Activated naive CD4-positive, alpha-beta T cell treated with anti-CD3 and anti-CD28 coated beads, Interleukin-2, amount 10 ng/mL, durations not matched to agents 7 days and 5 days (primary cell): ENCODE measurements at regions not wholly inside any gene's neighbourhood (a gene's known extent, or its start where the extent isn't known, plus 50 kb on each side); places are given as distances from the start of the nearest gene placed in this dataset.
"Not testable (repeated sequence)": the region's sequence is repeated elsewhere in the genome, so short reads cannot be mapped to it uniquely, and the experiment has no call there.

Experiments used
- CTCF ChIA-PET: fragments of 350-600 bp; sonication (Branson Sonifier 250); formaldehyde crosslinking; loops from one replicate; lab custom pipeline; 2021; ENCODE audit warnings: antibody characterized with exemption; lab: Charles Lee
- DNase-seq: peaks from one replicate; pipeline ENCODE4 v3.0.0-alpha.2; 2020
- H3K27ac Mint-ChIP-seq: one replicate; pipeline ENCODE4 v1.8.0; 2021; ENCODE audit warnings: mild to moderate bottlenecking, moderate library complexity, mixed read lengths
- H3K27me3 Mint-ChIP-seq: one replicate; pipeline ENCODE4 v1.8.0; 2021; ENCODE audit warnings: mild to moderate bottlenecking, mixed read lengths
- H3K36me3 Mint-ChIP-seq: one replicate; pipeline ENCODE4 v1.8.0; 2021; ENCODE audit warnings: mixed read lengths
- H3K4me1 Mint-ChIP-seq: one replicate; pipeline ENCODE4 v1.8.0; 2021; ENCODE audit warnings: mixed read lengths
- H3K4me3 Mint-ChIP-seq: one replicate; pipeline ENCODE4 v1.8.0; 2021; ENCODE audit warnings: mild to moderate bottlenecking, moderate library complexity, mixed read lengths
- H3K9me3 Mint-ChIP-seq: one replicate; pipeline ENCODE4 v1.8.0; 2021; ENCODE audit warnings: mixed read lengths

DNA sequence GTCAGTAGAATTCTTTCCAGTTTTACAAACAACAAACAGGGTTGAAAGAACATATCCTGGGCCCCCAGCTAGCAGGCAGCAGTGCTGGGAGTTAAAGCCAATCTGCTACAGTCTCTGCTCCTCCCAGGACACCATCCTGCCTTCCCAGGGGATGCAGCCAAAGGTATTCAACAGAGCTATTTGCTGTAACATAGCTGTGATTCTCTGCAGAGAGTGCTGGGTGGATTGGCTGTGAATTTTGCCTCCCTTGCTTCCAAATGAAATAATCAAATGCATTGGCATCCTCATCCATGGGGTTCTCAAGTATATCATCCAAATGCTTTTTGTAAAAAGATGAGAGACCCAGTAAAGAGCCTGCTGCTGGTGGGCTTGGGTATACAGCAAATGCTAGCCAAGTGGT is 124.3 kb downstream of the NPIPB5 start:
- Mint-ChIP-seq H3K9me3 (no peaks in the 10 kb centered on the region), H3K36me3 (no peaks in the 10 kb centered on the region), H3K27me3 (peaks cover 12% of the 10 kb centered on the region), H3K27ac (no peak overlapping the region), H3K4me3 (no peak overlapping the region), H3K4me1 (no peaks in the 10 kb centered on the region)
- no peak for DNase-seq
- CTCF ChIA-PET, result no interaction called here

DNA sequence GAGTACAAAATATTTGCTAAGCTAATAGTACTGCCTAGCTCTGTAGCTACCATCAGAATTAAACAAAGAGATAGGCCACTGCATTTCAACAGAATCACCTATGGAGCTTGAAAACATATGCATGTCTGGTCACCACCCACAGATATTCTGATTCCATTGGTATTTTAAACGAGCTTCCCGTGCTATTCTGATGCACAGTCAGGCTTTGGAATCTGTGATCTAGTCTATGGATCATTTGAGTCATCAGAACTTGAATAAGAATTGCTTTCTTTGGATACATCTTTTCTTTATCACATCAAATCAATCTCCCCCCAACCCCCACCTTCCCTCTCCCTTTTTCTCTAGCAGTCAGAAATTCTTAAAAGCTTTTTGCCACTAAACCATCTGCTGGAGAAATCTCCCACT is 124.7 kb downstream of the NPIPB5 start:
- Mint-ChIP-seq H3K4me3 (no peak overlapping the region), H3K27me3 (peaks cover 12% of the 10 kb centered on the region), H3K4me1 (no peaks in the 10 kb centered on the region), H3K9me3 (no peaks in the 10 kb centered on the region), H3K27ac (no peak overlapping the region), H3K36me3 (no peaks in the 10 kb centered on the region)
- CTCF ChIA-PET, result no interaction called here
- DNase-seq, result no peak

DNA sequence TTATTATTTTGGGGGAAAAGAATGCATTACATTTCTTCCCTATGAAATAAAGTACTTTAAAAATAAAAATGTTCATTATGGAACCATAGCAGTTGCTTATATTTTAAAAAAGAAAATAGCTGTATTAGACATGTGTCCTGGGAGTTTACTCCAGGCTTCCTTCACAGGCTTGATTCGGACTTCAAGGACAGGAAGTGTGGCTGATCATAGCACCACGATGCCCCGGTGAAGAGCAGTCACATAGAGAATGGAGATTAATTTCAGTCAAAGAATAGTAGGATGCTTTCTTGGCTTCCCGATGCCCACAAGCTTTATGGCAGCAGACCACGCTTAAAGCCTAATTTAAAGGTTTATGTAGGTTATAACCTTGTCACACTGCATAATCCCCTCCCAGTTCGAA is 125.1 kb downstream of the NPIPB5 start:
- no peaks in the 10 kb centered on the region for H3K36me3 Mint-ChIP-seq
- no peak for DNase-seq
- H3K27me3 Mint-ChIP-seq, result peaks cover 12% of the 10 kb centered on the region
- H3K27ac Mint-ChIP-seq, result no peak overlapping the region
- H3K9me3 Mint-ChIP-seq, result no peaks in the 10 kb centered on the region
- H3K4me3 Mint-ChIP-seq, result no peak overlapping the region
- no peaks in the 10 kb centered on the region for H3K4me1 Mint-ChIP-seq
- CTCF ChIA-PET, result no interaction called here

DNA sequence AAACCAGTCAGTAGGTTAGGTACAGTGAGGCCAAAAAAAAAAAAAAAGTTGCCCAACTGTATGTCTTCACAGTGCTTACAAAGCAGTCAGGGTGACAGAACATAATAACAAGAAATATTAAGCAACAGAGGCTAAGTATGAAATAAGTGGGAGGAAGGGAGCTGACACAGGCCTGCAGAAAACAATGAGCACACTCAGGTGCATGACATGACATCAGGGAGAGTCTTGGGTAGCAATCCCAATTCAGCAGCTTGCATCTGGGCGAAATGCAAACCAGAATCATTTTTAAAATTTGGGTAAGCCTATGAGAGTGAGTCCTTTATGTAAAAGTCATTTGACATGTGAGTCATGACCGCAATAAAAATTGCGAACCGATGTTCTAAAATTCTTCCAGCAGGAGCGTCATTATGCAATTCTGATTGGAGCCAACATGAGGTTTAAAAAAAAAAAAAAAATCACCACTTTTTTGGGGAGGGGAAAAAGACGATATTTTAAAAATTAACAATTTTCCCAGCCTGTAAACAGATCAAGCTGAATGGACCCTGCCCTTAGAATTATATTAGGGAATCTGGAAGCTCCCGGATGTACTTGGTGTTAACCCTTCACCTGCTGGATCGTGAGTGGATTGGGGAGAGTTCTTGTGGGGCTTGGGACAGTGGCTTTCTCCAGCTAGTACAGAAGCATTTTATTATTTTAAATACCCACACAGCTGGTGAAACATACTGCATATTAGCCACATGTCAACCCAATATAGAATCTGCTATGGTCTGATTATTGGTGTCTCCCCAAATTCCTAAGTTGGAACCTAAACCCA is 127.9 kb downstream of the NPIPB5 start:
- CTCF ChIA-PET, result interaction anchor here (0.6 kb wide), 1 partner anchor 225 kb away, joined by 5 read pairs; no protein-coding TSS in a partner anchor
- H3K36me3 Mint-ChIP-seq, result no peaks in the 10 kb centered on the region
- H3K4me1 Mint-ChIP-seq, result no peaks in the 10 kb centered on the region
- no peak overlapping the region for H3K4me3 Mint-ChIP-seq
- no peak for DNase-seq
- H3K27me3 Mint-ChIP-seq, result peaks cover 12% of the 10 kb centered on the region
- H3K27ac Mint-ChIP-seq, result no peak overlapping the region
- no peaks in the 10 kb centered on the region for H3K9me3 Mint-ChIP-seq

GRCh38 chr16:22641131-22641628 is 130.5 kb downstream of the NPIPB5 start:
- Mint-ChIP-seq H3K27ac (no peak overlapping the region), H3K27me3 (peaks cover 1% of the 10 kb centered on the region), H3K9me3 (no peaks in the 10 kb centered on the region), H3K36me3 (no peaks in the 10 kb centered on the region), H3K4me3 (no peak overlapping the region), H3K4me1 (no peaks in the 10 kb centered on the region)
- CTCF ChIA-PET, result no interaction called here
- DNase-seq, result peak; percentile 30

- no peaks in the 10 kb centered on the region for H3K36me3 Mint-ChIP-seq
- H3K27me3 Mint-ChIP-seq, result no peaks in the 10 kb centered on the region
- CTCF ChIA-PET, result no interaction called here
- no peaks in the 10 kb centered on the region for H3K4me1 Mint-ChIP-seq
- no peaks in the 10 kb centered on the region for H3K9me3 Mint-ChIP-seq
- no peak overlapping the region for H3K27ac Mint-ChIP-seq
- no peak for DNase-seq
- H3K4me3 Mint-ChIP-seq, result no peak overlapping the region
Observed at GRCh38 chr16:22642416-22643088, 131.9 kb downstream of the NPIPB5 start.

DNA sequence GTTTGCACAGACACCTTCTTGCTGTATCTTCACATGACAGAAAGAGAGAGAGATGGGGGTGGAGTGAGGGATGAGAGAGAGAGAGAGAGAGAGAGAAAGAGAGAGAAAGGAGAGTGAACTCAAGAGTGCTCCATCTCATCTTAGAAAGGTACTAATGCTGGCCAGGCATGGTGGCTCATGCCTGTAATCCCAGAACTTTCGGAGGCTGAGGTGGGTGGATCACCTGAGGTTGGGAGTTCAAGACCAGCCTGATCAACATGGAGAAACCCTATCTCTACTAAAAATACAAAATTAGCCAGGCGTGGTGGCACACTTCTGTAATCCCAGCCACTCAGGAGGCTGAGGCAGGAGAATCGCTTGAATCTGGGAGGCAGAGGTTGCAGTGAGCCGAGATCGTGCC is 132.5 kb downstream of the NPIPB5 start:
- H3K36me3 Mint-ChIP-seq, CTCF ChIA-PET, H3K4me1 Mint-ChIP-seq, H3K27me3 Mint-ChIP-seq, H3K9me3 Mint-ChIP-seq, H3K4me3 Mint-ChIP-seq, DNase-seq, H3K27ac Mint-ChIP-seq: not testable (repeated sequence)

DNA sequence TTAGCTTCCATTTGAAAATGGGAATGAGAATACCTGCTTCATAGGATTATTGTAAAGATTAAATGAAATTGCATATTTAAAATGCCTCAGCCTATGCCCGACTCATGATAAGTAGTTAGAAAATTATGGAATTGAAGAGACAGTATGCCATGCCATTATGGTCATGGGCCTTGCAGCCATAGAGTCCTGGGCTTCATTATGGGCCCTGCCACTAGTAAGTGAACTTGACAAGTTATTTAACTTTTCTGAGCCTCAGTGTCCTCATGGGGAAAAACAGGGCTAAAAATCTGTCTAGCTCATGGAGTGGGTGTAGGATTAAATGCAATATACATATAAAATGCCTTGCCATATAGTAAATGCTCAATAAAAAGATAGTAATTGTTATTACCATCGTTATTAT is 133.2 kb downstream of the NPIPB5 start:
- no peaks in the 10 kb centered on the region for H3K4me1 Mint-ChIP-seq
- CTCF ChIA-PET, result no interaction called here
- H3K27ac Mint-ChIP-seq, result no peak overlapping the region
- no peaks in the 10 kb centered on the region for H3K9me3 Mint-ChIP-seq
- H3K36me3 Mint-ChIP-seq, result no peaks in the 10 kb centered on the region
- H3K27me3 Mint-ChIP-seq, result no peaks in the 10 kb centered on the region
- no peak for DNase-seq
- no peak overlapping the region for H3K4me3 Mint-ChIP-seq

DNA sequence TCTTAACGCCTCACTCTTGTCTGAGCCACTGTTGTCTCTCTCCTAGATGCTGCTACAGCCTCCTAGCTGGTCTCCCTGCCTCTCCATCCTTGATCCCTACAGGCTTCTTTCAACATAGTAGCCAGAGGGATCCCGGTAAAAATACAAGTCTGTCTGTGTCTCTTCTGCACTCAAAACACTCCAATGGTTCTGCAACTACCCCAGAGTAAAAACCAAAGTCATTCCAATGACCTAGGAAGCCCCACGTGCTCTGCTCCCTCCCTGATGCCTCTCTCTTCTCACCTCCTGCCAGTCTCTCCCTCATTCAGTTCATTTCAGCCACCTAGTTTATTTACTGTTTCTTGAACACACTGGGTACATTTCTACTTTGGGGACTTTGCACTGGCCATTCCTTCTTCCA is 135.2 kb downstream of the NPIPB5 start:
- Mint-ChIP-seq H3K4me3 (no peak overlapping the region), H3K4me1 (no peaks in the 10 kb centered on the region), H3K36me3 (no peaks in the 10 kb centered on the region), H3K27ac (no peak overlapping the region), H3K27me3 (no peaks in the 10 kb centered on the region), H3K9me3 (no peaks in the 10 kb centered on the region)
- DNase-seq, result no peak
- CTCF ChIA-PET, result no interaction called here

GRCh38 chr16:22646948-22647556 is 136.4 kb downstream of the NPIPB5 start:
- H3K36me3 Mint-ChIP-seq, result no peaks in the 10 kb centered on the region
- CTCF ChIA-PET, result no interaction called here
- no peak overlapping the region for H3K27ac Mint-ChIP-seq
- H3K4me1 Mint-ChIP-seq, result no peaks in the 10 kb centered on the region
- H3K9me3 Mint-ChIP-seq, result peaks cover 1% of the 10 kb centered on the region
- H3K27me3 Mint-ChIP-seq, result no peaks in the 10 kb centered on the region
- no peak overlapping the region for H3K4me3 Mint-ChIP-seq
- DNase-seq, result no peak

DNA sequence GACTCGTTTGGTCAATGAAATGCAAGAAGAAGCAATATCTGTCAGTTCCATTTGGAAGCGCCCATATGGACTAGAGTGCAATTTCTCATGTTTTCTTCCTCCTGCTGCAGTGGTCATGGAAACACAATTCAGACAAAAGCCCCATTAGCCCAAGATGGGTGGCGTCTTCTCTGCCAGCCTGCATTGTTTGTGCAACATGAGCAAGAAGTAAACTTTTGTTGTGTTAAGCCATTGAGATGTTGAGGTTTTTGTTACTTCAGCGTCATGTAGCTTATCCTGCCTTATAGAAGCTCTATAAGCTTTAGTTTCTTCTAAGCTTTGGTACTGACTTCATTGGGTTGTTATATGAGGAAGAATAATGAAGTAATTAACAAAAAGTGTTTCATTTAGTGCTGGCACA is 137.4 kb downstream of the NPIPB5 start:
- Mint-ChIP-seq H3K9me3 (peaks cover 1% of the 10 kb centered on the region), H3K27ac (no peak overlapping the region), H3K4me3 (no peak overlapping the region), H3K36me3 (no peaks in the 10 kb centered on the region), H3K27me3 (no peaks in the 10 kb centered on the region), H3K4me1 (no peaks in the 10 kb centered on the region)
- CTCF ChIA-PET, result no interaction called here
- no peak for DNase-seq

- DNase-seq, result no peak
- Mint-ChIP-seq H3K27ac (no peak overlapping the region), H3K4me1 (no peaks in the 10 kb centered on the region), H3K36me3 (no peaks in the 10 kb centered on the region), H3K4me3 (no peak overlapping the region), H3K27me3 (no peaks in the 10 kb centered on the region), H3K9me3 (peaks cover 1% of the 10 kb centered on the region)
- CTCF ChIA-PET, result no interaction called here
Observed at GRCh38 chr16:22648941-22649340, 138.2 kb downstream of the NPIPB5 start.

DNA sequence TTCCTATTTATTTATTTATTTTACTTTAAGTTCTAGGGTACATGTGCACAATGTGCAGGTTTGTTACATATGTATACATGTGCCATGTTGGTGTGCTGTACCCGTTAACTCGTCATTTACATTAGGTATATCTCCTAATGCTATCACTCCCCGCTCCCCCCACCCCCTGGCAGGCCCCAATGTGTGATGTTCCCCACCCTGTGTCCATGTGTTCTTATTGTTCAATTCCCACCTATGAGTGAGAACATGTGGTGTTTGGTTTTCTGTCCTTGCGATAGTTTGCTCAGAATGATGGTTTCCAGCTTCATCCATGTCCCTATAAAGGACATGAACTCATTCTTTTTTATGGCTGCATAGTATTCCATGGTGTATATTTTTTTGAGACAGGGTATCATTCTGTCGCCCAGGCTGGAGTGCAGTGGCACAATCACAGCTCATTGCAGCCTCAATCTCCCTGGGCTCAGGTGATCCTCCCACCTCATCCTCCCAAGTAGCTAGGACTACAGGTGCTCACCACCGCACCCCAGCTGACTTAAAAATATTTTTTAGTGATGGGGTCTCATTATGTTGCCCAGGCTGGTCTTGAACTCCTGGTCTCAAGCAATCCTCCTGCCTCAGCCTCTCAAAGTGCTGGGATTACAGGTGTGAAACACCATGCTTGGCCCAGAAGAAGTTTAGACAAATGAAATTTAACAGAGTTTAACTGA is 140.6 kb downstream of the NPIPB5 start:
- H3K9me3 Mint-ChIP-seq, H3K36me3 Mint-ChIP-seq, CTCF ChIA-PET, H3K27ac Mint-ChIP-seq, DNase-seq, H3K4me3 Mint-ChIP-seq, H3K4me1 Mint-ChIP-seq, H3K27me3 Mint-ChIP-seq: not testable (repeated sequence)

GRCh38 chr16:22652463-22652845 is 141.8 kb downstream of the NPIPB5 start:
- H3K4me3 Mint-ChIP-seq, result no peak overlapping the region
- H3K36me3 Mint-ChIP-seq, result no peaks in the 10 kb centered on the region
- no peak overlapping the region for H3K27ac Mint-ChIP-seq
- CTCF ChIA-PET, result no interaction called here
- peaks cover 1% of the 10 kb centered on the region for H3K9me3 Mint-ChIP-seq
- no peaks in the 10 kb centered on the region for H3K27me3 Mint-ChIP-seq
- DNase-seq, result no peak
- H3K4me1 Mint-ChIP-seq, result no peaks in the 10 kb centered on the region
